ENCODE measurements at regions not wholly inside any gene's neighbourhood (a gene's known extent, or its start where the extent isn't known, plus 50 kb on each side); places are given as distances from the start of the nearest gene placed in this dataset.

DNA sequence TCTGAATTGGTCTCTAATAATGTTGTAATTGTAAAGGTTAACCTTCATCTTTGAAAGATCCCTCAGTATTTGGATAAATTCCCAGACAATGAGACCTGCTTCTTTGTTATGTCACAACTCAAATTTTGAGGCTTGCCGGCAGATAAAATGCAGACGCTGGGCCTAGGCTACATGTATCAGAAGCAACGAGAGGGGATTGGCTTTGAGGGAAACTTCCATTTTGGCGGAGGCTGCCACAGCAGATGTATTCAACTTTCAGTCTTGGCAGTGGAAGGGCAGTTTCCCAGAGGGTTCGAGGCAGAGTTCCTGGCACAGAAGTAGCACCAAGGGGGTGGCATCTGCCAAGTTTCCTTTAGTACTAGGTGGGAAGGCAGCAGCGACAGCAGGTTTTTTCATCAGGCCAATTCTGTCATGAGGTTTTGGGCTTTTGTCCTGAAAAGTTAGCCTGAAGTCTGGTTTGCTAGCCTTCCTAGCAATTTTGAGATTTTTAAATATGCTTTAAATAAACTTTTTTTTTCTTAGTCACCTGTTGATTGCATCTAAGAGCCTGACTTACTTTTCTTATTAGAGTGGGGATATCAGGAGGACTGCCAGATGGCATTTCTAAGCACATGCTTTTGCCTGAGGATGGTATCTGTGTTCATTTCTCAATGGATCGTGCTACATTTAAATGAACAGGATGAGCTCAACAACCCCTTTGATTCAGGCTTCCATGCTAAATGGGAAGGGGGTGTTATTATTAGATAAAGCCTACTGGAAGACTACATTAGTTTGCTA lies 89.5 kb upstream of the FAM3C start:
- H3K4me1 ChIP-seq (ENCODE audit: control insufficient read depth, insufficient read depth, low read length) = peaks cover 3% of the 10 kb centered on the region
- peak overlapping the region; percentile 33 for H3K27ac ChIP-seq (ENCODE audit: low read length)
- 35% methylated on average over 5 of the region's 7 CpGs for WGBS (ENCODE audit: insufficient coverage)
- H3K9me3 ChIP-seq (replicated peaks; ENCODE audit: control insufficient read depth, low read depth, low read length) = no peaks in the 10 kb centered on the region
- H3K36me3 ChIP-seq (ENCODE audit: control insufficient read depth, insufficient read depth, low read length) = no peaks in the 10 kb centered on the region
- peak; percentile 87 for DNase-seq
- no peak overlapping the region for H3K4me3 ChIP-seq (ENCODE audit: low read length)
- H3K27me3 ChIP-seq (ENCODE audit: control insufficient read depth, insufficient read depth, low read length) = no peaks in the 10 kb centered on the region

DNA sequence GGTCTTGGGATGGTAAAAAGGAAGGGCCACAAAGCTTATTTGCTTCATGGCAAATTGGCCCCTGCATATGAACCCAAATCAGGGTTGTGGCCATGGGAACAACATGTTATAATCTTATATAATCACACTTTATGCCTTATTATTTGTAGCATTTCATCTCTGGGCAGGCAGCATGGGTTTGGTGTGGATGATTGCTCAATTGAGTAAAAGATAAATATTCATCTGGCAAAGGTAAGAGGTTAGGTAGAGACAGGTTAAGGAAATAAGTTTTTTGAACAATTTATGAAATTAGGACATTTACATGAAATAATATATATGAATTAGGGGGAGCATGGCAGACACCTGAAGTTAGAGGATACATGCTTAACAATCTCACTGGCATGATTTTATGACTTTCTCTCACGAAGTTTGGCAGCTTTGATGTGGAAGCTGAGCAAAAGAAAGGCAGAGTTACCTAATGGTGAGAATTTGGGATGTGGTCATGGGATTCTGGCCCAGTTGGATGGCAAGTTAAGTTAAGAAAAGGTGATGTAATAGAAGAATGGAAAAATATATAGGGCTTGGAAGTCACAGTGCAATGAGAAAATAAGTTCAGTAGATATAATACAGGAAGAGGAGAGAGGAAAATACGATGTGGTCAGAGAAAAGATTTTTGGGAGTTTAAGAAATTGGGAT lies 88.1 kb upstream of the FAM3C start:
- peak; percentile 46 for DNase-seq
- H3K4me3 ChIP-seq (ENCODE audit: low read length) = no peak overlapping the region
- no peaks in the 10 kb centered on the region for H3K36me3 ChIP-seq (ENCODE audit: control insufficient read depth, insufficient read depth, low read length)
- 41% methylated on average over 2 of the region's 2 CpGs for WGBS (ENCODE audit: insufficient coverage)
- H3K27me3 ChIP-seq (ENCODE audit: control insufficient read depth, insufficient read depth, low read length) = no peaks in the 10 kb centered on the region
- H3K27ac ChIP-seq (ENCODE audit: low read length) = no peak overlapping the region
- no peaks in the 10 kb centered on the region for H3K9me3 ChIP-seq (replicated peaks; ENCODE audit: control insufficient read depth, low read depth, low read length)
- H3K4me1 ChIP-seq (ENCODE audit: control insufficient read depth, insufficient read depth, low read length) = peaks cover 3% of the 10 kb centered on the region

DNA sequence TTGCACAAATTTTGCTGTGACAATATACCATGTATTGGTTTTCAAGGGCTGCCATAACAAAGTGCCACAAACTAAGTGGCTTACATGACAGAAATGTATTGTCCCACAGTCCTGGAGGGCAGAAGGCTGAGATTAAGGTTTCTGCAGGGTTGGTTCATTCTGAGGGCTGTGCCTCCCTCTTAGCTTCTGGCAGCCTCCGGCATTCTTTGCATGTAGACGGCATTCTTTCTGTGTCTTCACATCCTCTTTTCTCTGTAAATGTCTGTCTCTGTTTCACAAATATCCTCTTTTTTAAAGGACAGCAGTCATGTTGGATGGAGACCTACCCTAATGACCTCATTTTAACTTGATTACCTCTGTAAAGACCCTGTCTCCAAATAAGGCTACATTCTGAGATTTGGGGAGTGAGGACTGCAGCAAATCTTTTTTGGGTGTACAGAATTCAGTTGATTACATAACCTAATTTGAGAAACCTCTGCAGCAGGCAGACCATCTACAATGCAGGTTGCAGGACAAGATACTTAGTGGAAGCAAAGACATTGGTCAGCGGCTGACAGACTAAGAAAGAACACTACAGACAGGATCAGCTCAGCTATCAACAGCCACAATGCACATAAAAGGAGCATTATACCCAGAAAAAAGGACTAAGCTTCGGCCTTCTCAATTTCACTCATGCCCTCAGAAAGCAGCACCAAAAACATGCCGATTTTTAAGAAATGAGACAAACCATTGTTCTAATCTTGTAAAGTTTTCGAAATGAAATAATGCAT lies 84.6 kb upstream of the FAM3C start:
- Histone ChIP-seq H3K36me3 (ENCODE audit: control insufficient read depth, insufficient read depth, low read length) (no peaks in the 10 kb centered on the region), H3K27me3 (ENCODE audit: control insufficient read depth, insufficient read depth, low read length) (no peaks in the 10 kb centered on the region), H3K4me3 (ENCODE audit: low read length) (no peak overlapping the region), H3K27ac (ENCODE audit: low read length) (no peak overlapping the region), H3K9me3 (replicated peaks; ENCODE audit: control insufficient read depth, low read depth, low read length) (no peaks in the 10 kb centered on the region), H3K4me1 (ENCODE audit: control insufficient read depth, insufficient read depth, low read length) (peaks cover 3% of the 10 kb centered on the region)
- WGBS (ENCODE audit: insufficient coverage) = 60% methylated on average over 1 of the region's 6 CpGs
- DNase-seq = no peak

DNA sequence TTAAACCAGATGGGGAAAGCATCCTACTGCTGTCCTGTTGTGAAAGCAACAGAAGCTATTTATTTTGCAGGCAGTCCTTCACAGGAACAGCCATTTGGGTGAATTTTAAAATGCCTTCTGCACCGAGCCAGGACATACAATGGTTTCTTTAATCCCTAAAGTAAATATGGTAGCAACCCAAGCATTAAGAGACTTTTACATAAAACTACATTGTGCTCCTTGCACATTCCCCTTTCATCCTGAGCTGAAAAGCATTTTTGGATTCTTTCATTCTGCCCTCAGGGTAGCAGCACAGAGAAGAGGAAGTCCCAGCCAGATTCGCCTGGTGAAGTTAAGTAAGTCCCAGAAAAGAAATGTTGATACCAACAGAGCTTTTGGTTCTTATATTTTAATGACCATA lies 84.0 kb upstream of the FAM3C start:
- no peaks in the 10 kb centered on the region for H3K36me3 ChIP-seq (ENCODE audit: control insufficient read depth, insufficient read depth, low read length)
- H3K27ac ChIP-seq (ENCODE audit: low read length) = no peak overlapping the region
- WGBS (ENCODE audit: insufficient coverage) = no CpG with 5 or more reads among the region's 2 CpGs
- H3K9me3 ChIP-seq (replicated peaks; ENCODE audit: control insufficient read depth, low read depth, low read length) = no peaks in the 10 kb centered on the region
- no peaks in the 10 kb centered on the region for H3K4me1 ChIP-seq (ENCODE audit: control insufficient read depth, insufficient read depth, low read length)
- no peaks in the 10 kb centered on the region for H3K27me3 ChIP-seq (ENCODE audit: control insufficient read depth, insufficient read depth, low read length)
- DNase-seq = no peak
- no peak overlapping the region for H3K4me3 ChIP-seq (ENCODE audit: low read length)

DNA sequence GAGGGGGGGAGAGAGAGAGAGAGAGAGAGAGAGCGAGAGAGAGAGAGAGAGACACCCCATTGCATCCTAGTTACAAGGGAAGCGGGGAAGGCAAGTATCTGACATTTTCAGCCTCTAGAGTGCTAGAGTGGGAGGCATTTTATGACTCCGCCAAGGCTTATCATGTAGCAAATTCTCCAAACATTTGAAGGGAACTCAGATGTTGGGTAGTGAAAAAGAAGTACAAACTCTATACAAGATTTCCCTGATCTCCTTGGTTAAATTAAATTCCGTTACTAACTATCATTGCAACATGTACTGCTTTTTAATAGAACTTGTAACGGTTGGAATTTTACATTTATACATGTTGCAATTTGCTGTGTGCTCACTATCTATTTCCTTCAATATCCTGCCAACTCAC lies 83.4 kb upstream of the FAM3C start:
- Histone ChIP-seq H3K9me3 (replicated peaks; ENCODE audit: control insufficient read depth, low read depth, low read length) (no peaks in the 10 kb centered on the region), H3K27me3 (ENCODE audit: control insufficient read depth, insufficient read depth, low read length) (no peaks in the 10 kb centered on the region), H3K4me3 (ENCODE audit: low read length) (no peak overlapping the region), H3K36me3 (ENCODE audit: control insufficient read depth, insufficient read depth, low read length) (no peaks in the 10 kb centered on the region), H3K4me1 (ENCODE audit: control insufficient read depth, insufficient read depth, low read length) (no peaks in the 10 kb centered on the region), H3K27ac (ENCODE audit: low read length) (no peak overlapping the region)
- no peak for DNase-seq
- WGBS (ENCODE audit: insufficient coverage) = no CpG with 5 or more reads among the region's 5 CpGs

DNA sequence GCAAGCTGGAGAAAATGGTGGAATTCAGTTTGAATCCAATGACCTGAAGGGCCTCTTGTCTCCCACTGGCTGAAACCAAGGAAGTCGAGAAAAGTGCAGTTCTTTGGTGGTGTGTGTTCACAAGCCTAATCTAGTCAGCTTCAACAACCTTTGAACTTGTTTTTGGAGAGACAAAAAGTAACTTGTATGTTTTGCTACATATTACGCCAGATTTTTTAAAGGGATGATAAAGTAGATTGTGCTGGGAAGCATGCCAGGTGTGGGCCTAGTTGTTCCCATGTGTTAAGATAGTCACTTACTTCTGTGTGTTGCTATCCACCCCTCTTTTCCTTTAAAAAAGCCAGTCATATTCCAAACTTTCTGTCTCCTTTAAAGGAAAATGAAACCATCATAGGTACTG lies 79.7 kb upstream of the FAM3C start:
- Histone ChIP-seq H3K9me3 (replicated peaks; ENCODE audit: control insufficient read depth, low read depth, low read length) (no peaks in the 10 kb centered on the region), H3K4me1 (ENCODE audit: control insufficient read depth, insufficient read depth, low read length) (no peaks in the 10 kb centered on the region), H3K36me3 (ENCODE audit: control insufficient read depth, insufficient read depth, low read length) (no peaks in the 10 kb centered on the region), H3K27ac (ENCODE audit: low read length) (no peak overlapping the region), H3K4me3 (ENCODE audit: low read length) (no peak overlapping the region), H3K27me3 (ENCODE audit: control insufficient read depth, insufficient read depth, low read length) (no peaks in the 10 kb centered on the region)
- DNase-seq = peak; percentile 22
- WGBS (ENCODE audit: insufficient coverage) = 100% methylated on average over 1 of the region's 2 CpGs

DNA sequence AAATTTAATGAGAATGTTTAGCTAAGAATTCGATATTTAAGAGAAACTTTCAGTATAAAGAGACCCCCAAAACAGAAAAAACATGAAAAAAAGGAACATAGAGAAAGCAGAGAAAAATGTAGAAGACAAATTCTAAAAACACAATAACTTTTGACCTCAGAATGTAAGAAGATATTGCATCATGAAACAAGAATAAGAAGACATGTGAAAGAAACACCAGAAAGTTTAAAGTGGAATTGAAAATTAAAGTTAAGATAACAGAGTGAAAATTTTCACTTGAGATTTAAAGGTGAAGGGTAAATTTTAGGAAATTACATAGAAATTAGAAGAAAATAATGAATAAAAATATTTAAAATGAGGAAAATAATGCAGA lies 78.2 kb upstream of the FAM3C start:
- Histone ChIP-seq H3K36me3 (ENCODE audit: control insufficient read depth, insufficient read depth, low read length) (no peaks in the 10 kb centered on the region), H3K4me1 (ENCODE audit: control insufficient read depth, insufficient read depth, low read length) (no peaks in the 10 kb centered on the region), H3K27me3 (ENCODE audit: control insufficient read depth, insufficient read depth, low read length) (no peaks in the 10 kb centered on the region), H3K27ac (ENCODE audit: low read length) (no peak overlapping the region), H3K9me3 (replicated peaks; ENCODE audit: control insufficient read depth, low read depth, low read length) (no peaks in the 10 kb centered on the region), H3K4me3 (ENCODE audit: low read length) (no peak overlapping the region)
- no CpG with 5 or more reads among the region's 1 CpG for WGBS (ENCODE audit: insufficient coverage)
- DNase-seq = no peak

DNA sequence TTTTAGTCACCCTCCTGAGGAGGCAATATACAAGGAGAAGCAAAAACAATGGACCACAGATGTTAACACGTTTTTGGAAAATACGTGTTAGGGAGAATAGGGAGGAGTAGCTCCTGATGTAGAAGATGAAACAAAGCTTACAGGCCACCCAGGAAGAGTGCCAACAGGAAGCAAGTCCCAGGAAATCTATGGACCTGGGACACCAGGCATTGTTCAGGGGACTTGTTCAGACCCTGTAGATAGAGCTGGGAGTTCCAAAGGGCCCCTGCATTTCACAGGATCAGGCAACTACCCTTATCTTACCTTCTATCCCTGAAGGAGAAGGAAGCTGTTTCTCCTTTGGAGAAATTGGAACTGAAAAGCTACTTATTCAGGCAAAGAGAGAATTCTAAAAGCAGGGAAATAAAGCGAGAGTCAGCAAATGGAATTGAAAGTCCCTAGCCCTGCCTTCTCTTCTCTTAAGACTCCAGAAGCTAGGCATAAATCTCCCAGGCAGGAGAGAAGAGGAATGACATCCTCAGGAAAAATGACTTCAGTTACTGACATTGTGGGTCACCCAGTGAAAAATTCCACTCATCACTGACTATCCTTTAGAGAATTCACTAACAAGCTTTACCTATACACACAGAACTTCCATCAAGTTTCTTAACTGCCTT lies 77.7 kb upstream of the FAM3C start:
- Histone ChIP-seq H3K36me3 (ENCODE audit: control insufficient read depth, insufficient read depth, low read length) (no peaks in the 10 kb centered on the region), H3K27me3 (ENCODE audit: control insufficient read depth, insufficient read depth, low read length) (no peaks in the 10 kb centered on the region), H3K4me3 (ENCODE audit: low read length) (no peak overlapping the region), H3K27ac (ENCODE audit: low read length) (no peak overlapping the region), H3K9me3 (replicated peaks; ENCODE audit: control insufficient read depth, low read depth, low read length) (no peaks in the 10 kb centered on the region), H3K4me1 (ENCODE audit: control insufficient read depth, insufficient read depth, low read length) (no peaks in the 10 kb centered on the region)
- WGBS (ENCODE audit: insufficient coverage) = no CpG with 5 or more reads among the region's 3 CpGs
- DNase-seq = no peak

DNA sequence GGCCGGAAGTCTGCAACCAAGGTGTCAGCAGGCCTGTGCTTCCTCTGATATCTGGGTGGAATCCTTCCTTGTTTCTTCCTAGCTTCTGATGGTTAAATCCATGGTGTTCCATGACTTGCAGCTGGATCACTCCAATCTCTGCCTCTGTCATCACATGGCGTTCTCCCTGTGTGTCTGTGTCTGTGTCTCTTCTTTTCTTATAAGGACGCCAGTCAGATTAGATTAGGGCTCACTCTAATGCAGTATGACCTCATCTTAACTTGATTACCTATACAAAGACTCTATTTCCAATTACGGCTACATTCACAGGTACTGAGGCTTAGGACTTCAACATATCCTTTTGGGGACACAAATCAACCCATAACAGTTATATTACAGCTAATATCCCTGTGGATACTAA lies 70.3 kb upstream of the FAM3C start:
- no peak overlapping the region for H3K27ac ChIP-seq (ENCODE audit: low read length)
- no peaks in the 10 kb centered on the region for H3K36me3 ChIP-seq (ENCODE audit: control insufficient read depth, insufficient read depth, low read length)
- H3K9me3 ChIP-seq (replicated peaks; ENCODE audit: control insufficient read depth, low read depth, low read length) = no peaks in the 10 kb centered on the region
- H3K4me1 ChIP-seq (ENCODE audit: control insufficient read depth, insufficient read depth, low read length) = no peaks in the 10 kb centered on the region
- no peaks in the 10 kb centered on the region for H3K27me3 ChIP-seq (ENCODE audit: control insufficient read depth, insufficient read depth, low read length)
- WGBS (ENCODE audit: insufficient coverage) = 100% methylated on average over 1 of the region's 4 CpGs
- no peak overlapping the region for H3K4me3 ChIP-seq (ENCODE audit: low read length)
- no peak for DNase-seq

DNA sequence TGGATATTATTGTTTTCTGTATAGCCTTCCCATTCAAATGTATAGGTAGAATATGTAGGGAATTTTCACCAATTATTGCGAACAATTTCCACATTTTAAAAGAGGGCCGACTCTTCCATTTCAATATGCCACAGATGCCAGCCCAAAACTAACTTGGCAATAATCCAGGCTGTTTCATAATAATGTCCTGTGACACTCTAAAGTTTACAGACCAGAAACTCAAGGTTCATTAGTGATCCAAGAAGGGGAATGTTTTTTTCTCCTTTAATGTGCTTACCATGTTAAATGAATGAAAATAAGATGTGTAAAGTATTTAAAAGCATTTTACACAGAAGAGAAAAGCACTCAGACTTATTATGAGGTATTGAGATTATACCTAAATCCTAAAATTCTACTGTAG lies 63.0 kb upstream of the FAM3C start:
- Histone ChIP-seq H3K36me3 (ENCODE audit: control insufficient read depth, insufficient read depth, low read length) (no peaks in the 10 kb centered on the region), H3K27ac (ENCODE audit: low read length) (no peak overlapping the region), H3K4me3 (ENCODE audit: low read length) (no peak overlapping the region), H3K4me1 (ENCODE audit: control insufficient read depth, insufficient read depth, low read length) (no peaks in the 10 kb centered on the region), H3K27me3 (ENCODE audit: control insufficient read depth, insufficient read depth, low read length) (no peaks in the 10 kb centered on the region), H3K9me3 (replicated peaks; ENCODE audit: control insufficient read depth, low read depth, low read length) (no peaks in the 10 kb centered on the region)
- DNase-seq = no peak
- no CpG with 5 or more reads among the region's 2 CpGs for WGBS (ENCODE audit: insufficient coverage)

All from muscle of leg (tissue), 3 donors.